Astrocyte of the spinal cord (primary cell): ENCODE measurements at regions not wholly inside any gene's neighbourhood (a gene's known extent, or its start where the extent isn't known, plus 50 kb on each side); places are given as distances from the start of the nearest gene placed in this dataset.

Source experiments
- DNase-seq: peaks from one replicate; pipeline ENCODE4 v3.0.0; 2011; ENCODE audit warnings: low read depth, low spot score
- H3K4me3 ChIP-seq: 2 replicates; pipeline ENCODE4 v1.5.1; 2011; ENCODE audit warnings: low read depth, mild to moderate bottlenecking, low read length, moderate library complexity
- CTCF ChIP-seq: IDR thresholded peaks from 2 replicates; pipeline ENCODE4 v1.5.1; 2012; ENCODE audit warnings: low read depth, mild to moderate bottlenecking, low read length, inconsistent platforms
- in situ Hi-C: cut with HindIII; loops from 2 replicates; pipeline ENCODE4 v1.10.0; 2017; ENCODE audit warnings: low sequenced_read_pairs

GRCh38 chr3:65238652-65239051 is 550.9 kb upstream of the ADAMTS9 start:
- no peak for TF ChIP-seq CTCF
- H3K4me3 ChIP-seq, result no peak overlapping the region
- in situ Hi-C loops, result no loop called here
- DNase-seq, result no peak

GRCh38 chr3:65234499-65234898 is 546.7 kb upstream of the ADAMTS9 start:
- no peak for DNase-seq
- in situ Hi-C loops, result no loop called here
- TF ChIP-seq CTCF, result no peak
- no peak overlapping the region for H3K4me3 ChIP-seq

- H3K4me3 ChIP-seq, result no peak overlapping the region
- DNase-seq, result no peak
- in situ Hi-C loops, result no loop called here
- no peak for TF ChIP-seq CTCF
Measured at GRCh38 chr3:65233561-65233960, 545.8 kb upstream of the ADAMTS9 start.

GRCh38 chr3:65231544-65231943 is 543.7 kb upstream of the ADAMTS9 start:
- TF ChIP-seq CTCF, result no peak
- no peak overlapping the region for H3K4me3 ChIP-seq
- in situ Hi-C loops, result no loop called here
- no peak for DNase-seq

GRCh38 chr3:65230261-65231139 is 542.7 kb upstream of the ADAMTS9 start:
- DNase-seq, result peak; percentile 28
- in situ Hi-C loops, result no loop called here
- no peak for TF ChIP-seq CTCF
- H3K4me3 ChIP-seq, result no peak overlapping the region

GRCh38 chr3:65226287-65226686 is 538.5 kb upstream of the ADAMTS9 start:
- no peak for DNase-seq
- in situ Hi-C loops, result no loop called here
- TF ChIP-seq CTCF, result no peak
- H3K4me3 ChIP-seq, result no peak overlapping the region
